Smooth muscle cell (in vitro differentiated cells): ENCODE measurements at regions not wholly inside any gene's neighbourhood (a gene's known extent, or its start where the extent isn't known, plus 50 kb on each side); places are given as distances from the start of the nearest gene placed in this dataset.

Experiments used
- DNase-seq: peaks from one replicate; lab custom pipeline; 2025; ENCODE audit not compliant: unreplicated experiment; lab: John Stamatoyannopoulos, UW
- H2AFZ ChIP-seq: fragments of 200-600 bp; sonication (generic); 2 replicates; pipeline ENCODE4 v1.6.0; 2016; ENCODE audit warnings: antibody characterized with exemption, low read depth, mild to moderate bottlenecking
- H3F3A ChIP-seq: fragments of 200-600 bp; sonication (generic); 2 replicates; pipeline ENCODE4 v1.6.0; 2017; ENCODE audit warnings: antibody characterized with exemption, low read depth
- H3K27ac ChIP-seq: fragments of 200-600 bp; sonication (generic); 2 replicates; pipeline ENCODE4 v1.5.1; 2016; ENCODE audit warnings: low read depth, mild to moderate bottlenecking
- H3K27me3 ChIP-seq: fragments of 200-600 bp; sonication (generic); 2 replicates; pipeline ENCODE4 v1.6.1; 2016; ENCODE audit warnings: low read depth, mild to moderate bottlenecking
- H3K36me3 ChIP-seq: fragments of 200-600 bp; sonication (generic); 2 replicates; pipeline ENCODE4 v1.5.1; 2016; ENCODE audit warnings: low read depth
- H3K4me1 ChIP-seq: fragments of 200-600 bp; sonication (generic); 2 replicates; pipeline ENCODE4 v1.5.1; 2016; ENCODE audit warnings: low read depth
- H3K4me2 ChIP-seq: fragments of 200-600 bp; sonication (generic); 2 replicates; pipeline ENCODE4 v1.6.0; 2016; ENCODE audit warnings: mild to moderate bottlenecking
- H3K4me3 ChIP-seq: fragments of 200-600 bp; sonication (generic); 2 replicates; pipeline ENCODE4 v1.5.1; 2016; ENCODE audit warnings: mild to moderate bottlenecking
- H3K79me2 ChIP-seq: fragments of 200-600 bp; sonication (generic); 2 replicates; pipeline ENCODE4 v1.6.0; 2016; ENCODE audit warnings: low read depth, mild to moderate bottlenecking
- H3K9ac ChIP-seq: fragments of 200-600 bp; sonication (generic); 2 replicates; pipeline ENCODE4 v1.6.0; 2016; ENCODE audit warnings: low read depth
- H3K9me3 ChIP-seq: fragments of 200-600 bp; sonication (generic); replicated peaks from 2 replicates; pipeline ENCODE4 v1.5.1; 2016; ENCODE audit warnings: low read depth
- H4K20me1 ChIP-seq: fragments of 200-600 bp; sonication (generic); 2 replicates; pipeline ENCODE4 v1.6.0; 2016; ENCODE audit warnings: low read depth
- CTCF ChIP-seq: fragments of 200-600 bp; sonication (generic); IDR thresholded peaks from 2 replicates; pipeline ENCODE4 v1.5.1; 2017; ENCODE audit warnings: borderline replicate concordance, mild to moderate bottlenecking, antibody characterized with exemption; ENCODE audit not compliant: insufficient read depth, poor library complexity, severe bottlenecking
- WGBS: methylation state at CpG from one replicate; pipeline ENCODE4 v1.1.7; 2016; ENCODE audit warnings: low lambda C conversion rate; 5-methylcytosine and 5-hydroxymethylcytosine counted together

- no peak for TF ChIP-seq CTCF
- Histone ChIP-seq H3F3A (peaks cover 17% of the 10 kb centered on the region), H3K9ac (no peak overlapping the region), H3K4me1 (peaks cover 26% of the 10 kb centered on the region), H3K9me3 (no peaks in the 10 kb centered on the region), H3K4me3 (no peak overlapping the region), H3K36me3 (no peaks in the 10 kb centered on the region), H4K20me1 (no peaks in the 10 kb centered on the region), H3K4me2 (no peak overlapping the region), H3K27me3 (peaks cover 54% of the 10 kb centered on the region), H3K79me2 (no peaks in the 10 kb centered on the region), H2AFZ (no peak overlapping the region), H3K27ac (no peak overlapping the region)
- DNase-seq, result no peak
- 84% methylated on average over 3 of the region's 3 CpGs for WGBS
Observed at GRCh38 chr4:144360146-144360793, 219.8 kb upstream of the GYPA start.

GRCh38 chr4:144362366-144362765, 221.8 kb upstream of the GYPA start:
- H3F3A ChIP-seq, result peaks cover 9% of the 10 kb centered on the region
- no peak overlapping the region for H3K4me2 ChIP-seq
- no peaks in the 10 kb centered on the region for H3K9me3 ChIP-seq
- H3K27me3 ChIP-seq, result peaks cover 71% of the 10 kb centered on the region
- no peak for DNase-seq
- no peak overlapping the region for H2AFZ ChIP-seq
- TF ChIP-seq CTCF, result no peak
- no peaks in the 10 kb centered on the region for H3K36me3 ChIP-seq
- no peak overlapping the region for H3K9ac ChIP-seq
- H3K4me1 ChIP-seq, result peaks cover 8% of the 10 kb centered on the region
- no peak overlapping the region for H3K27ac ChIP-seq
- H3K79me2 ChIP-seq, result no peaks in the 10 kb centered on the region
- H4K20me1 ChIP-seq, result no peaks in the 10 kb centered on the region
- no peak overlapping the region for H3K4me3 ChIP-seq

GRCh38 chr4:144363890-144364289, 223.4 kb upstream of the GYPA start:
- Histone ChIP-seq H3F3A (no peaks in the 10 kb centered on the region), H3K27ac (no peak overlapping the region), H3K4me2 (no peak overlapping the region), H3K4me1 (peaks cover under 1% of the 10 kb centered on the region), H3K9me3 (no peaks in the 10 kb centered on the region), H3K36me3 (no peaks in the 10 kb centered on the region), H3K9ac (no peak overlapping the region), H4K20me1 (no peaks in the 10 kb centered on the region), H3K27me3 (peaks cover 79% of the 10 kb centered on the region), H3K79me2 (no peaks in the 10 kb centered on the region), H2AFZ (no peak overlapping the region), H3K4me3 (no peak overlapping the region)
- no peak for TF ChIP-seq CTCF
- 100% methylated on average over 1 of the region's 1 CpG for WGBS
- DNase-seq, result no peak

- Histone ChIP-seq H3K4me3 (no peak overlapping the region), H3K27me3 (peaks cover 72% of the 10 kb centered on the region), H4K20me1 (no peaks in the 10 kb centered on the region), H3K27ac (no peak overlapping the region), H3K9ac (no peak overlapping the region), H3K36me3 (no peaks in the 10 kb centered on the region), H2AFZ (no peak overlapping the region), H3K79me2 (no peaks in the 10 kb centered on the region), H3F3A (no peaks in the 10 kb centered on the region), H3K4me1 (no peaks in the 10 kb centered on the region), H3K4me2 (no peak overlapping the region), H3K9me3 (no peaks in the 10 kb centered on the region)
- DNase-seq, result no peak
- WGBS, result 100% methylated on average over 1 of the region's 1 CpG
- TF ChIP-seq CTCF, result no peak
Observed at GRCh38 chr4:144366425-144366824, 225.9 kb upstream of the GYPA start.
